Glutamatergic neuron (in vitro differentiated cells): ENCODE measurements at regions not wholly inside any gene's neighbourhood (a gene's known extent, or its start where the extent isn't known, plus 50 kb on each side); places are given as distances from the start of the nearest gene placed in this dataset.

Source experiments
- DNase-seq: peaks from one replicate; pipeline ENCODE4 v3.0.0; 2022
- H3K27ac Mint-ChIP-seq: one replicate; pipeline ENCODE4 v1.8.0; 2020; ENCODE audit warnings: mild to moderate bottlenecking, mixed read lengths, inconsistent platforms; ENCODE audit not compliant: unreplicated experiment
- H3K27me3 Mint-ChIP-seq: one replicate; pipeline ENCODE4 v1.8.0; 2020; ENCODE audit warnings: mild to moderate bottlenecking, moderate library complexity, mixed read lengths, inconsistent platforms; ENCODE audit not compliant: unreplicated experiment
- H3K36me3 Mint-ChIP-seq: one replicate; pipeline ENCODE4 v1.8.0; 2020; ENCODE audit warnings: mild to moderate bottlenecking, mixed read lengths, inconsistent platforms; ENCODE audit not compliant: unreplicated experiment
- H3K4me1 Mint-ChIP-seq: one replicate; pipeline ENCODE4 v1.8.0; 2020; ENCODE audit warnings: mild to moderate bottlenecking, low read depth, mixed read lengths, inconsistent platforms; ENCODE audit not compliant: unreplicated experiment
- H3K4me3 Mint-ChIP-seq: one replicate; pipeline ENCODE4 v1.8.0; 2020; ENCODE audit warnings: mild to moderate bottlenecking, mixed read lengths, inconsistent platforms; ENCODE audit not compliant: unreplicated experiment
- H3K9me3 Mint-ChIP-seq: one replicate; pipeline ENCODE4 v1.8.0; 2020; ENCODE audit warnings: mild to moderate bottlenecking, moderate library complexity, mixed read lengths, inconsistent platforms; ENCODE audit not compliant: unreplicated experiment
- CTCF ChIP-seq: fragments of 200-600 bp; sonication (generic); IDR thresholded peaks from one replicate; pipeline ENCODE4 v1.5.0; 2021; ENCODE audit not compliant: partially characterized antibody, unreplicated experiment

- Mint-ChIP-seq H3K4me3 (no peak overlapping the region), H3K27me3 (no peaks in the 10 kb centered on the region), H3K9me3 (no peaks in the 10 kb centered on the region), H3K27ac (no peak overlapping the region), H3K4me1 (no peaks in the 10 kb centered on the region), H3K36me3 (no peaks in the 10 kb centered on the region)
- TF ChIP-seq CTCF = no peak
- no peak for DNase-seq
These were observed 183.1 kb upstream of the MXRA5 start for GRCh38 chrX:3529466-3530010.

GRCh38 chrX:3527811-3528210, 181.4 kb upstream of the MXRA5 start:
- TF ChIP-seq CTCF = no peak
- Mint-ChIP-seq H3K4me1 (no peaks in the 10 kb centered on the region), H3K4me3 (no peak overlapping the region), H3K27me3 (no peaks in the 10 kb centered on the region), H3K36me3 (no peaks in the 10 kb centered on the region), H3K27ac (no peak overlapping the region), H3K9me3 (no peaks in the 10 kb centered on the region)
- no peak for DNase-seq

- Mint-ChIP-seq H3K9me3 (no peaks in the 10 kb centered on the region), H3K4me1 (no peaks in the 10 kb centered on the region), H3K4me3 (no peak overlapping the region), H3K36me3 (no peaks in the 10 kb centered on the region), H3K27me3 (no peaks in the 10 kb centered on the region), H3K27ac (no peak overlapping the region)
- DNase-seq = no peak
- TF ChIP-seq CTCF = no peak
These were observed 180.7 kb upstream of the MXRA5 start for GRCh38 chrX:3527166-3527565.

- Mint-ChIP-seq H3K9me3 (no peaks in the 10 kb centered on the region), H3K27me3 (no peaks in the 10 kb centered on the region), H3K4me1 (no peaks in the 10 kb centered on the region), H3K27ac (no peak overlapping the region), H3K36me3 (no peaks in the 10 kb centered on the region), H3K4me3 (no peak overlapping the region)
- TF ChIP-seq CTCF = no peak
- DNase-seq = no peak
These were observed 180.3 kb upstream of the MXRA5 start for GRCh38 chrX:3526731-3527130.

GRCh38 chrX:3526071-3526470, 179.6 kb upstream of the MXRA5 start:
- Mint-ChIP-seq H3K36me3 (no peaks in the 10 kb centered on the region), H3K4me3 (no peak overlapping the region), H3K4me1 (no peaks in the 10 kb centered on the region), H3K27ac (no peak overlapping the region), H3K9me3 (no peaks in the 10 kb centered on the region), H3K27me3 (no peaks in the 10 kb centered on the region)
- no peak for DNase-seq
- no peak for TF ChIP-seq CTCF
